ENCODE measurements at regions not wholly inside any gene's neighbourhood (a gene's known extent, or its start where the extent isn't known, plus 50 kb on each side); places are given as distances from the start of the nearest gene placed in this dataset.

GRCh38 chr12:61070640-61071414 lies 1189.4 kb upstream of the USP15 start:
- H3K9me3 ChIP-seq (ENCODE audit: control insufficient read depth, insufficient read depth, low read length), result no peaks in the 10 kb centered on the region
- H3K4me3 ChIP-seq (ENCODE audit: low read depth, low read length), result no peak overlapping the region
- H3K27me3 ChIP-seq (ENCODE audit: control insufficient read depth, insufficient read depth, low read length), result no peaks in the 10 kb centered on the region
- no CpG with 5 or more reads among the region's 3 CpGs for WGBS (ENCODE audit: insufficient coverage)
- H3K27ac ChIP-seq (ENCODE audit: low read depth, low read length), result no peak overlapping the region
- H3K36me3 ChIP-seq (ENCODE audit: control insufficient read depth, insufficient read depth, low read length), result no peaks in the 10 kb centered on the region
- no peak for DNase-seq (ENCODE audit: low read depth in 4 of 6, low spot score in 6 of 6)
- H3K4me1 ChIP-seq (ENCODE audit: control insufficient read depth, insufficient read depth, low read length), result no peaks in the 10 kb centered on the region

GRCh38 chr12:61072717-61073116 lies 1187.5 kb upstream of the USP15 start:
- Histone ChIP-seq H3K9me3 (ENCODE audit: control insufficient read depth, insufficient read depth, low read length) (no peaks in the 10 kb centered on the region), H3K27me3 (ENCODE audit: control insufficient read depth, insufficient read depth, low read length) (no peaks in the 10 kb centered on the region), H3K4me1 (ENCODE audit: control insufficient read depth, insufficient read depth, low read length) (no peaks in the 10 kb centered on the region), H3K36me3 (ENCODE audit: control insufficient read depth, insufficient read depth, low read length) (no peaks in the 10 kb centered on the region), H3K27ac (ENCODE audit: low read depth, low read length) (no peak overlapping the region), H3K4me3 (ENCODE audit: low read depth, low read length) (no peak overlapping the region)
- DNase-seq (ENCODE audit: low read depth in 4 of 6, low spot score in 6 of 6), result no peak

GRCh38 chr12:61095111-61095510 lies 1165.1 kb upstream of the USP15 start:
- Histone ChIP-seq H3K27ac (ENCODE audit: low read depth, low read length) (no peak overlapping the region), H3K27me3 (ENCODE audit: control insufficient read depth, insufficient read depth, low read length) (no peaks in the 10 kb centered on the region), H3K9me3 (ENCODE audit: control insufficient read depth, insufficient read depth, low read length) (no peaks in the 10 kb centered on the region), H3K36me3 (ENCODE audit: control insufficient read depth, insufficient read depth, low read length) (no peaks in the 10 kb centered on the region), H3K4me1 (ENCODE audit: control insufficient read depth, insufficient read depth, low read length) (no peaks in the 10 kb centered on the region), H3K4me3 (ENCODE audit: low read depth, low read length) (no peak overlapping the region)
- no CpG with 5 or more reads among the region's 2 CpGs for WGBS (ENCODE audit: insufficient coverage)
- DNase-seq (ENCODE audit: low read depth in 4 of 6, low spot score in 6 of 6), result peak in 1 of 6 donors; percentile 3

GRCh38 chr12:61098031-61098580 lies 1162.1 kb upstream of the USP15 start:
- DNase-seq (ENCODE audit: low read depth in 4 of 6, low spot score in 6 of 6), result no peak
- no peaks in the 10 kb centered on the region for H3K36me3 ChIP-seq (ENCODE audit: control insufficient read depth, insufficient read depth, low read length)
- WGBS (ENCODE audit: insufficient coverage), result 80% methylated on average over 7 of the region's 7 CpGs
- H3K4me1 ChIP-seq (ENCODE audit: control insufficient read depth, insufficient read depth, low read length), result no peaks in the 10 kb centered on the region
- H3K4me3 ChIP-seq (ENCODE audit: low read depth, low read length), result no peak overlapping the region
- no peaks in the 10 kb centered on the region for H3K27me3 ChIP-seq (ENCODE audit: control insufficient read depth, insufficient read depth, low read length)
- H3K27ac ChIP-seq (ENCODE audit: low read depth, low read length), result no peak overlapping the region
- no peaks in the 10 kb centered on the region for H3K9me3 ChIP-seq (ENCODE audit: control insufficient read depth, insufficient read depth, low read length)

GRCh38 chr12:61107118-61107517 lies 1153.1 kb upstream of the USP15 start:
- no peaks in the 10 kb centered on the region for H3K27me3 ChIP-seq (ENCODE audit: control insufficient read depth, insufficient read depth, low read length)
- no peak overlapping the region for H3K4me3 ChIP-seq (ENCODE audit: low read depth, low read length)
- H3K4me1 ChIP-seq (ENCODE audit: control insufficient read depth, insufficient read depth, low read length), result no peaks in the 10 kb centered on the region
- H3K27ac ChIP-seq (ENCODE audit: low read depth, low read length), result no peak overlapping the region
- DNase-seq (ENCODE audit: low read depth in 4 of 6, low spot score in 6 of 6), result no peak
- no peaks in the 10 kb centered on the region for H3K36me3 ChIP-seq (ENCODE audit: control insufficient read depth, insufficient read depth, low read length)
- no peaks in the 10 kb centered on the region for H3K9me3 ChIP-seq (ENCODE audit: control insufficient read depth, insufficient read depth, low read length)

GRCh38 chr12:61111218-61111617 lies 1149.0 kb upstream of the USP15 start:
- no peaks in the 10 kb centered on the region for H3K4me1 ChIP-seq (ENCODE audit: control insufficient read depth, insufficient read depth, low read length)
- H3K27me3 ChIP-seq (ENCODE audit: control insufficient read depth, insufficient read depth, low read length), result no peaks in the 10 kb centered on the region
- DNase-seq (ENCODE audit: low read depth in 4 of 6, low spot score in 6 of 6), result peak in 1 of 6 donors; percentile 62
- WGBS (ENCODE audit: insufficient coverage), result no CpG with 5 or more reads among the region's 1 CpG
- no peak overlapping the region for H3K4me3 ChIP-seq (ENCODE audit: low read depth, low read length)
- H3K9me3 ChIP-seq (ENCODE audit: control insufficient read depth, insufficient read depth, low read length), result peaks cover 2% of the 10 kb centered on the region
- H3K36me3 ChIP-seq (ENCODE audit: control insufficient read depth, insufficient read depth, low read length), result no peaks in the 10 kb centered on the region
- H3K27ac ChIP-seq (ENCODE audit: low read depth, low read length), result no peak overlapping the region

- no peaks in the 10 kb centered on the region for H3K36me3 ChIP-seq (ENCODE audit: control insufficient read depth, insufficient read depth, low read length)
- WGBS (ENCODE audit: insufficient coverage), result 79% methylated on average over 2 of the region's 3 CpGs
- no peaks in the 10 kb centered on the region for H3K27me3 ChIP-seq (ENCODE audit: control insufficient read depth, insufficient read depth, low read length)
- H3K9me3 ChIP-seq (ENCODE audit: control insufficient read depth, insufficient read depth, low read length), result no peaks in the 10 kb centered on the region
- H3K27ac ChIP-seq (ENCODE audit: low read depth, low read length), result no peak overlapping the region
- H3K4me3 ChIP-seq (ENCODE audit: low read depth, low read length), result no peak overlapping the region
- no peaks in the 10 kb centered on the region for H3K4me1 ChIP-seq (ENCODE audit: control insufficient read depth, insufficient read depth, low read length)
- DNase-seq (ENCODE audit: low read depth in 4 of 6, low spot score in 6 of 6), result peak in 1 of 6 donors; percentile 51
Measured at GRCh38 chr12:61137677-61138414, 1122.4 kb upstream of the USP15 start.

- no peaks in the 10 kb centered on the region for H3K36me3 ChIP-seq (ENCODE audit: control insufficient read depth, insufficient read depth, low read length)
- no peaks in the 10 kb centered on the region for H3K9me3 ChIP-seq (ENCODE audit: control insufficient read depth, insufficient read depth, low read length)
- no peak for DNase-seq (ENCODE audit: low read depth in 4 of 6, low spot score in 6 of 6)
- H3K27me3 ChIP-seq (ENCODE audit: control insufficient read depth, insufficient read depth, low read length), result no peaks in the 10 kb centered on the region
- no peak overlapping the region for H3K4me3 ChIP-seq (ENCODE audit: low read depth, low read length)
- no peaks in the 10 kb centered on the region for H3K4me1 ChIP-seq (ENCODE audit: control insufficient read depth, insufficient read depth, low read length)
- no peak overlapping the region for H3K27ac ChIP-seq (ENCODE audit: low read depth, low read length)
Measured at GRCh38 chr12:61138415-61138759, 1121.8 kb upstream of the USP15 start.

- WGBS (ENCODE audit: insufficient coverage), result no CpG with 5 or more reads among the region's 2 CpGs
- H3K27ac ChIP-seq (ENCODE audit: low read depth, low read length), result no peak overlapping the region
Measured at GRCh38 chr12:61161961-61162360, 1098.2 kb upstream of the USP15 start.

More at GRCh38 chr12:61161961-61162360, 1098.2 kb upstream of the USP15 start:
- H3K36me3 ChIP-seq (ENCODE audit: control insufficient read depth, insufficient read depth, low read length), result no peaks in the 10 kb centered on the region
- no peaks in the 10 kb centered on the region for H3K27me3 ChIP-seq (ENCODE audit: control insufficient read depth, insufficient read depth, low read length)
- no peaks in the 10 kb centered on the region for H3K9me3 ChIP-seq (ENCODE audit: control insufficient read depth, insufficient read depth, low read length)
- no peak for DNase-seq (ENCODE audit: low read depth in 4 of 6, low spot score in 6 of 6)
- no peaks in the 10 kb centered on the region for H3K4me1 ChIP-seq (ENCODE audit: control insufficient read depth, insufficient read depth, low read length)
- H3K4me3 ChIP-seq (ENCODE audit: low read depth, low read length), result no peak overlapping the region
